Lung (tissue), 11 donors: ENCODE measurements at regions not wholly inside any gene's neighbourhood (a gene's known extent, or its start where the extent isn't known, plus 50 kb on each side); places are given as distances from the start of the nearest gene placed in this dataset.
"Not testable (repeated sequence)": the region's sequence is repeated elsewhere in the genome, so short reads cannot be mapped to it uniquely, and the experiment has no call there.

Experiments
- ATAC-seq: fragments of 200-7000 bp; cut with Tn5 transposase; one replicate; pipeline ENCODE4 v1.9.1; 2020; ENCODE audit warnings: moderate number of reproducible peaks; ENCODE audit not compliant: insufficient read depth, low FRiP score
- DNase-seq, 3 donors: peaks; one replicate each; pipeline ENCODE4 v3.0.0-alpha.2; 2013 to 2017
- H3K27ac ChIP-seq, 2 donors: one replicate each; pipeline ENCODE4 v1.5.1; 2013; ENCODE audit warnings: mild to moderate bottlenecking in 2 of 2, moderate library complexity in 2 of 2, control low read depth in 1 of 2, inconsistent platforms in 1 of 2, low read depth in 1 of 2, low read length in 1 of 2
- H3K27me3 ChIP-seq, 3 donors: one replicate each; pipeline ENCODE4 v1.5.1; 2013; ENCODE audit warnings: low read length in 2 of 3; ENCODE audit not compliant: control insufficient read depth in 3 of 3, insufficient read depth in 3 of 3
- H3K36me3 ChIP-seq, 4 donors: one replicate each; pipeline ENCODE4 v1.5.1; 2013; ENCODE audit warnings: low read length in 4 of 4, mild to moderate bottlenecking in 1 of 4, moderate library complexity in 1 of 4; ENCODE audit not compliant: control insufficient read depth in 4 of 4, insufficient read depth in 4 of 4
- H3K4me1 ChIP-seq, 5 donors: one replicate each; pipeline ENCODE4 v1.5.1; 2013; ENCODE audit warnings: low read length in 5 of 5, mild to moderate bottlenecking in 2 of 5, moderate library complexity in 1 of 5; ENCODE audit not compliant: control insufficient read depth in 5 of 5, insufficient read depth in 5 of 5
- H3K4me3 ChIP-seq: one replicate; pipeline ENCODE4 v1.5.1; 2013; ENCODE audit warnings: mild to moderate bottlenecking, control low read depth, moderate library complexity
- H3K9ac ChIP-seq, 2 donors: one replicate each; pipeline ENCODE4 v1.5.1; 2013; ENCODE audit warnings: low read length in 2 of 2, control low read depth in 1 of 2; ENCODE audit not compliant: insufficient read depth in 1 of 2
- H3K9me3 ChIP-seq, 4 donors: one replicate each; pipeline ENCODE4 v1.5.1; 2013; ENCODE audit warnings: low read length in 3 of 4, mild to moderate bottlenecking in 1 of 4, moderate library complexity in 1 of 4; ENCODE audit not compliant: control insufficient read depth in 4 of 4, insufficient read depth in 3 of 4
- CTCF ChIP-seq: IDR thresholded peaks from 2 replicates; pipeline ENCODE4 v1.5.1; 2012; ENCODE audit warnings: mild to moderate bottlenecking; ENCODE audit errors: control extremely low read depth, extremely low read depth
- WGBS, 2 donors: extraction: QIAGEN DNeasy Blood & Tissue Kit; methylation state at CpG; one replicate each; pipeline ENCODE4 v1.1.7; 2013; 5-methylcytosine and 5-hydroxymethylcytosine counted together
- donor health status: control.
- donor health status: control.
- donor health status: Bipolar disorder and iron deficiency.
- donor health status: healthy.
- donor health status: DM: yes; HTN: yes; CAD: no.

GRCh38 chr9:135358552-135358940 is 121.0 kb upstream of the PPP1R26 start:
- no peak for ATAC-seq
- DNase-seq: no peak
- Histone ChIP-seq H3K4me3 (no peak overlapping the region), H3K4me1 (no peaks in the 10 kb centered on the region), H3K27me3 (peaks cover 0 to 3% (median 0%) of the 10 kb centered on the region in 3 donors), H3K9me3 (peaks cover 0 to 7% (median 0%) of the 10 kb centered on the region in 4 donors), H3K9ac (no peak overlapping the region), H3K27ac (no peak overlapping the region), H3K36me3 (no peaks in the 10 kb centered on the region)
- WGBS, 2 donors: 83 to 87% methylated on average over 13 of the region's 13 CpGs
- TF ChIP-seq CTCF: no peak

- Histone ChIP-seq H3K27ac (no peak overlapping the region), H3K4me1 (no peaks in the 10 kb centered on the region), H3K4me3 (no peak overlapping the region), H3K27me3 (peaks cover 0 to 4% (median 0%) of the 10 kb centered on the region in 3 donors), H3K36me3 (no peaks in the 10 kb centered on the region), H3K9ac (no peak overlapping the region), H3K9me3 (peaks cover 0 to 7% (median 0%) of the 10 kb centered on the region in 4 donors)
- no peak for DNase-seq
- no peak for ATAC-seq
- TF ChIP-seq CTCF: no peak
- 75 to 83% methylated on average over 5 of the region's 5 CpGs for WGBS, 2 donors
Measured at GRCh38 chr9:135359764-135360163, 119.8 kb upstream of the PPP1R26 start.

- Histone ChIP-seq H3K4me3 (no peak overlapping the region), H3K9me3 (peaks cover 0 to 7% (median 0%) of the 10 kb centered on the region in 4 donors), H3K4me1 (no peaks in the 10 kb centered on the region), H3K9ac (no peak overlapping the region), H3K27ac (no peak overlapping the region), H3K27me3 (peaks cover 0 to 4% (median 0%) of the 10 kb centered on the region in 3 donors), H3K36me3 (no peaks in the 10 kb centered on the region)
- 76 to 92% methylated on average over 7 of the region's 7 CpGs for WGBS, 2 donors
- TF ChIP-seq CTCF: no peak
- DNase-seq: no peak
- no peak for ATAC-seq
Measured at GRCh38 chr9:135360617-135361016, 119.0 kb upstream of the PPP1R26 start.

GRCh38 chr9:135361668-135362067 is 117.9 kb upstream of the PPP1R26 start:
- H3K4me3 ChIP-seq, H3K27me3 ChIP-seq, H3K9me3 ChIP-seq, H3K4me1 ChIP-seq, DNase-seq, H3K9ac ChIP-seq, H3K27ac ChIP-seq, ATAC-seq, H3K36me3 ChIP-seq: not testable (repeated sequence)
